Panc1 (cell line): ENCODE measurements at regions not wholly inside any gene's neighbourhood (a gene's known extent, or its start where the extent isn't known, plus 50 kb on each side); places are given as distances from the start of the nearest gene placed in this dataset.

Experiments
- ATAC-seq: fragments of 200-7000 bp; cut with Tn5 transposase; 2 replicates; pipeline ENCODE4 v1.9.1; 2020; ENCODE audit warnings: mild to moderate bottlenecking, moderate library complexity
- BruUV-seq: library from RNA; stranded (reverse); fragments of 400-500 nt; replicated peaks from 2 replicates; lab custom pipeline; 2021; lab: Mats Ljungman, UMichigan
- CTCF ChIA-PET: fragments of 300-600 bp; sonication (Branson Sonifier 250); formaldehyde crosslinking; loops from one replicate; lab custom pipeline; 2022; ENCODE audit warnings: antibody characterized with exemption; lab: Charles Lee
- POLR2A ChIA-PET: fragments of 300-600 bp; sonication (Branson Sonifier 250); formaldehyde crosslinking; loops from one replicate; lab custom pipeline; 2022; ENCODE audit warnings: antibody characterized with exemption; lab: Charles Lee
- DNase-seq: peaks from one replicate; pipeline ENCODE4 v3.0.0-alpha.2; 2010; ENCODE audit warnings: low read depth, low spot score
- H3K27ac ChIP-seq: 2 replicates; pipeline ENCODE4 v1.5.1; 2011; ENCODE audit warnings: mild to moderate bottlenecking, low read length, inconsistent platforms
- H3K27me3 ChIP-seq: fragments of 200-500 bp; sonication (Bioruptor generic); 2 replicates; pipeline ENCODE4 v1.6.0; 2014; ENCODE audit warnings: low read length, inconsistent platforms; ENCODE audit not compliant: control insufficient read depth, insufficient read depth
- H3K36me3 ChIP-seq: fragments of 200-500 bp; sonication (Bioruptor generic); 2 replicates; pipeline ENCODE4 v1.5.1; 2014; ENCODE audit warnings: inconsistent platforms, mild to moderate bottlenecking, low read length, moderate library complexity; ENCODE audit not compliant: control insufficient read depth, insufficient read depth
- H3K4me1 ChIP-seq: 2 replicates; pipeline ENCODE4 v1.5.1; 2011; ENCODE audit warnings: inconsistent platforms, mild to moderate bottlenecking, low read length, moderate library complexity; ENCODE audit not compliant: control insufficient read depth, insufficient read depth
- H3K4me3 ChIP-seq, 2 experiments: 2 replicates each; pipeline ENCODE4 v1.5.1; 2011 to 2012; ENCODE audit warnings: low read depth in 2 of 2, low read length in 2 of 2, mild to moderate bottlenecking in 2 of 2, inconsistent platforms in 1 of 2, moderate library complexity in 1 of 2
- H3K9me3 ChIP-seq: fragments of 200-500 bp; sonication (Bioruptor generic); 2 replicates; pipeline ENCODE4 v1.5.1; 2014; ENCODE audit warnings: low read depth, mild to moderate bottlenecking, inconsistent platforms, low read length, moderate library complexity; ENCODE audit not compliant: control insufficient read depth, insufficient read depth
- CTCF ChIP-seq: fragments of 450-650 bp; IDR thresholded peaks from 2 replicates; pipeline ENCODE4 v1.5.1; 2017; ENCODE audit warnings: mild to moderate bottlenecking
- POLR2AphosphoS5 ChIP-seq: IDR thresholded peaks from 2 replicates; pipeline ENCODE4 v1.6.1; 2012; ENCODE audit warnings: mild to moderate bottlenecking, low read depth, low read length, moderate library complexity
- SIN3A ChIP-seq: IDR thresholded peaks from 2 replicates; pipeline ENCODE4 v1.6.1; 2012; ENCODE audit warnings: low read depth, mild to moderate bottlenecking, low read length, moderate library complexity, borderline replicate concordance; ENCODE audit not compliant: insufficient read depth
- TCF7L2 ChIP-seq: IDR thresholded peaks from 2 replicates; pipeline ENCODE4 v1.6.1; 2011; ENCODE audit warnings: mild to moderate bottlenecking, low read depth, low read length, inconsistent platforms
- in situ Hi-C: cut with HindIII; loops from 2 replicates; pipeline ENCODE4 v1.10.0; 2016; ENCODE audit warnings: low sequenced_read_pairs, low pct_unique_long_range_greater_than_20kb
- intact Hi-C: fragments of 100-400 bp; cut with micrococcal nuclease; formaldehyde crosslinking; loops from one replicate; pipeline ENCODE4 v1.10.0; 2022; ENCODE audit not compliant: unreplicated experiment
- TF ChIP-seq, protein P1 (sequence below), 2 experiments: IDR thresholded peaks; 2 replicates each; pipeline ENCODE4 v1.6.1; 2011 to 2012; ENCODE audit warnings: low read depth in 2 of 2, control low read depth in 1 of 2, low read length in 1 of 2, mild to moderate bottlenecking in 1 of 2, moderate library complexity in 1 of 2; ENCODE audit not compliant: insufficient read depth in 1 of 2

DNA sequence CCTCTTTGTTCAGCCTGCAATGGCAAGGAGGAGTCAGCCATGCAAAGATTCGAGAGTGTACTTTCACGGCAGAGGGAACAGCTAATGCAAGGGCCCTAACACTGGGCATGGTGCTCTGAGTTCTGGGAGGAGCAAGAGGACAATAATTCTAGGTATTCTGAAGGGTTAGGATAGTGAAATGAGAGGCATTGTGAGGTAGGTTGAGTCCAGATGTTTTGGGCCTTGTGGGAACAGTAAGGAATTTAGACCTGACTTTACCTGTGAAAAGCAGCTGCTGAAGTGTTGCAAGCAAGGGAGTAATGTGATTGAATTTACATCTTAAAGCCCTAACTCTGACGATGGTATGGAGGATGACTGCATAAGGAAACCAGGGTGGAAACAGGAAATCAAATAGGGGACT lies 211.6 kb downstream of the CNTN3 start:
- Histone ChIP-seq H3K27me3 (no peaks in the 10 kb centered on the region), H3K4me3 (no peak overlapping the region), H3K36me3 (no peaks in the 10 kb centered on the region), H3K27ac (no peak overlapping the region), H3K9me3 (no peaks in the 10 kb centered on the region), H3K4me1 (no peaks in the 10 kb centered on the region)
- BruUV-seq: no TSS peak
- TF ChIP-seq TCF7L2: no peak
- TF ChIP-seq, protein P1, sequence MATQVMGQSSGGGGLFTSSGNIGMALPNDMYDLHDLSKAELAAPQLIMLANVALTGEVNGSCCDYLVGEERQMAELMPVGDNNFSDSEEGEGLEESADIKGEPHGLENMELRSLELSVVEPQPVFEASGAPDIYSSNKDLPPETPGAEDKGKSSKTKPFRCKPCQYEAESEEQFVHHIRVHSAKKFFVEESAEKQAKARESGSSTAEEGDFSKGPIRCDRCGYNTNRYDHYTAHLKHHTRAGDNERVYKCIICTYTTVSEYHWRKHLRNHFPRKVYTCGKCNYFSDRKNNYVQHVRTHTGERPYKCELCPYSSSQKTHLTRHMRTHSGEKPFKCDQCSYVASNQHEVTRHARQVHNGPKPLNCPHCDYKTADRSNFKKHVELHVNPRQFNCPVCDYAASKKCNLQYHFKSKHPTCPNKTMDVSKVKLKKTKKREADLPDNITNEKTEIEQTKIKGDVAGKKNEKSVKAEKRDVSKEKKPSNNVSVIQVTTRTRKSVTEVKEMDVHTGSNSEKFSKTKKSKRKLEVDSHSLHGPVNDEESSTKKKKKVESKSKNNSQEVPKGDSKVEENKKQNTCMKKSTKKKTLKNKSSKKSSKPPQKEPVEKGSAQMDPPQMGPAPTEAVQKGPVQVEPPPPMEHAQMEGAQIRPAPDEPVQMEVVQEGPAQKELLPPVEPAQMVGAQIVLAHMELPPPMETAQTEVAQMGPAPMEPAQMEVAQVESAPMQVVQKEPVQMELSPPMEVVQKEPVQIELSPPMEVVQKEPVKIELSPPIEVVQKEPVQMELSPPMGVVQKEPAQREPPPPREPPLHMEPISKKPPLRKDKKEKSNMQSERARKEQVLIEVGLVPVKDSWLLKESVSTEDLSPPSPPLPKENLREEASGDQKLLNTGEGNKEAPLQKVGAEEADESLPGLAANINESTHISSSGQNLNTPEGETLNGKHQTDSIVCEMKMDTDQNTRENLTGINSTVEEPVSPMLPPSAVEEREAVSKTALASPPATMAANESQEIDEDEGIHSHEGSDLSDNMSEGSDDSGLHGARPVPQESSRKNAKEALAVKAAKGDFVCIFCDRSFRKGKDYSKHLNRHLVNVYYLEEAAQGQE (IDR thresholded peaks at IDR 0.05; ENCODE audit: insufficient read depth in 1 of 2, low read depth in 2 of 2, low read length in 1 of 2): no peak
- no peak for TF ChIP-seq POLR2AphosphoS5
- TF ChIP-seq CTCF: no peak
- TF ChIP-seq SIN3A: no peak
- no peak for ATAC-seq
- in situ Hi-C loops (no loop called here), intact Hi-C loops (loop anchor here (2.0 kb wide), 1 partner anchor 24 kb away; no protein-coding TSS in a partner anchor)
- no peak for DNase-seq
- CTCF ChIA-PET: no interaction called here
- POLR2A ChIA-PET: no interaction called here

DNA sequence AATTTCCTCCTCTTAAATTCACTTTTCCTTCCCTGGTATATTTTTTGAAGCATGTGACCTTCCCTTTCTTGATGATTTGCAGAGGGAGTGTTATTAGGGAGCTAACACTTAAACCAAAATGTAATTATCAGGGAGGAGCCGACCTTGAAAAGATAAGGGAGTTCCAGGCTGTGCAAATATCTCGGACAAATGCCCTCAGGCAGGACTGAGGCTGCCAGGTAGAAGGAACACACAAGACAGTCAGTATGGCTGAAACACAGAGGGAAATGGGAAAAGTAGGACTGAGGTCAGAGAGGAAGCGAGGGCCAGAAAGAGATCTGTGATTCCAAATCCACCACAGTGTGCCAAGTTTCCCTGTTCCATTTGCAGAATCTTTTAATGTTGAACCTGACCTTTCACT lies 221.0 kb downstream of the CNTN3 start:
- DNase-seq (no peak), ATAC-seq (no peak)
- BruUV-seq: no TSS peak
- H3K36me3 ChIP-seq: no peaks in the 10 kb centered on the region
- in situ Hi-C loops: no loop called here
- ChIA-PET POLR2A (no interaction called here), CTCF (no interaction called here)
- TF ChIP-seq POLR2AphosphoS5: no peak
- no peak for TF ChIP-seq TCF7L2
- no peak for TF ChIP-seq SIN3A
- no peak for TF ChIP-seq CTCF
- TF ChIP-seq, protein P1 (IDR thresholded peaks at IDR 0.05; ENCODE audit: insufficient read depth in 1 of 2, low read depth in 2 of 2, low read length in 1 of 2): no peak
- no peak overlapping the region for H3K4me3 ChIP-seq
- no peak overlapping the region for H3K27ac ChIP-seq
- H3K27me3 ChIP-seq: no peaks in the 10 kb centered on the region
- intact Hi-C loops: no loop called here
- no peaks in the 10 kb centered on the region for H3K4me1 ChIP-seq
- no peaks in the 10 kb centered on the region for H3K9me3 ChIP-seq
